Testis (tissue), 2 donors: ENCODE measurements at regions not wholly inside any gene's neighbourhood (a gene's known extent, or its start where the extent isn't known, plus 50 kb on each side); places are given as distances from the start of the nearest gene placed in this dataset.

ENCODE experiments used
- CTCF ChIP-seq, 3 experiments: fragments of 450-650 bp in 2 of 3; fragments of 200-600 bp in 1 of 3; sonication (generic) in 1 of 3; IDR thresholded peaks; one replicate each; pipeline ENCODE4 v1.5.1; 2016 to 2019; ENCODE audit warnings: antibody characterized with exemption in 3 of 3, mild to moderate bottlenecking in 2 of 3, moderate library complexity in 1 of 3
- POLR2A ChIP-seq: fragments of 450-650 bp; IDR thresholded peaks from one replicate; pipeline ENCODE4 v1.6.1; 2017; ENCODE audit warnings: antibody characterized with exemption, mild to moderate bottlenecking, moderate library complexity

GRCh38 chr1:74908131-74908530, 175.2 kb downstream of the TYW3 start:
- TF ChIP-seq CTCF (IDR thresholded peaks at IDR 0.05), result no peak
- TF ChIP-seq POLR2A, result no peak
